ENCODE measurements at regions not wholly inside any gene's neighbourhood (a gene's known extent, or its start where the extent isn't known, plus 50 kb on each side); places are given as distances from the start of the nearest gene placed in this dataset.
"Not testable (repeated sequence)": the region's sequence is repeated elsewhere in the genome, so short reads cannot be mapped to it uniquely, and the experiment has no call there.

DNA sequence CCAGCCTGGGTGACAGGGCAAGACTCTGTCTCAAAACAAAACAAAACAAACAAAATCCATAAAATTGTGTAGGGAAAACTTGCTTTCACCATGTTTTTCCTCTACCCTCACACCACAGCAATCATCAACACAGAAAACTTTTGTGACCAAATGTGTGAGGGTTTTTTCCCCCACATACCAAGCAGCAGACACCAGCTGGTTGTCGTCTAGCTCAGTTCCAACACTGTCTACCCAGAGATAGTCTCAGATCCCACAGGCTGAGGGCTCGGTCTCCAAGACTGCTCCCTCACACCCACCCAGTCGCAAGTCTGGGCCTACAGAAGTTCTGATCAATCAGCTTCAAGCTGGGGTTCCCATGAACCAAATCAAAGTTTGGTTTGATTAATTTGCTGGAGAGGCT lies 322.4 kb upstream of the MAGI2 start:
- no peak for DNase-seq

DNA sequence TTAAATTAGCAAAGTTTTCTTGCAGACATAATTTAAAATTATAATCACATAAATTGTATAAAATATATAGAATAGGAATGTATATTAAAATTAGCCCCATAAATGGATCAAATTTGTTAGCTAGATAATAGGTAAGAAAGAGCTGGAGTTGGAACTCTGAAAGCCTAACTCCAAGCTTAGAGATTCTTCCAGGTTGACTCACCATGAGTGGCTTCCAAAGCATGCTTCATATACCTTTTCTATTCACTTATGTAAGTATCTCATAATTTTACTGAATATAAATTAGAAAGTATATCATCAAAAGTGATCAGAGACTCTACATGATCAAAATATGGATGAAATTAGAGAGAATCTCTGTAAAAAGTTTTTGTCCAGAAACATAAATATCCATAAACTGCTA lies 320.7 kb upstream of the MAGI2 start:
- no peak for DNase-seq

DNA sequence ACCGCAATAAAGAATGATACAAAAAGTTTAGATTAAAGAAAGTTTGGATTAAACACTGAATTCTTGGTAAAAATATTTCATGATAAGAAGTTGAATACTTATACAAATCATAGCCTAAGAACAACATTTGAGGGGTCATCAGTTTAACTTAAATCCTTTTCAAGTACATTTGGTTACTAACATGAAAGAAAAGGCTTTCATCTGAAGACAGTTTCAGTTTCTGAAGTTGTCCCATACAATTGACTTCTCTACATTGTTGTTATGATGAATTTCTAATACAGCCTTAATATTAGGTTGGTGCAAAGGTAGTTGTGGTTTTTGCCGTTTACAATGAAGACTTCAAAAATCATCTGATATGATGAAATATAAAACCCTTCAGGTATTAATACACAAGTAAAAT lies 317.5 kb upstream of the MAGI2 start:
- DNase-seq: no peak

DNA sequence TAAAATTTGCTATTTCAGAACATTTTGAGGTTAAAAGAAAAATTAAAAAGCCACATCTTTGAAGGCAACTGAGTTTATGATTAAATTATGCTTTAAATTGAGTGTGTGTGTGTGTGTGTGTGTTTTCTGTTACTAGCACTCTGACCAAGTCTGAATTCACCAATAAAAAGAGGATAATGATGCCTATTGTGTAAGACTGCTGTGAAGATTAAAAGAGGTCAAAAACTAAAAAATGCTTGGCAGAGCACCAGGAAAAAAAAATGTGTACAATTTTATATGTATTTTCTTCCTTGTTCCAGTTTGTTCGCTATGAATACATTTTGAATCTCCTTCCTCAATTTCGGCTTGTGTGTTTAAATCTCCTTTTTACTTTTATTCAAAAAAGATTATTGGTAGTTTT lies 316.6 kb upstream of the MAGI2 start:
- DNase-seq: no peak

DNA sequence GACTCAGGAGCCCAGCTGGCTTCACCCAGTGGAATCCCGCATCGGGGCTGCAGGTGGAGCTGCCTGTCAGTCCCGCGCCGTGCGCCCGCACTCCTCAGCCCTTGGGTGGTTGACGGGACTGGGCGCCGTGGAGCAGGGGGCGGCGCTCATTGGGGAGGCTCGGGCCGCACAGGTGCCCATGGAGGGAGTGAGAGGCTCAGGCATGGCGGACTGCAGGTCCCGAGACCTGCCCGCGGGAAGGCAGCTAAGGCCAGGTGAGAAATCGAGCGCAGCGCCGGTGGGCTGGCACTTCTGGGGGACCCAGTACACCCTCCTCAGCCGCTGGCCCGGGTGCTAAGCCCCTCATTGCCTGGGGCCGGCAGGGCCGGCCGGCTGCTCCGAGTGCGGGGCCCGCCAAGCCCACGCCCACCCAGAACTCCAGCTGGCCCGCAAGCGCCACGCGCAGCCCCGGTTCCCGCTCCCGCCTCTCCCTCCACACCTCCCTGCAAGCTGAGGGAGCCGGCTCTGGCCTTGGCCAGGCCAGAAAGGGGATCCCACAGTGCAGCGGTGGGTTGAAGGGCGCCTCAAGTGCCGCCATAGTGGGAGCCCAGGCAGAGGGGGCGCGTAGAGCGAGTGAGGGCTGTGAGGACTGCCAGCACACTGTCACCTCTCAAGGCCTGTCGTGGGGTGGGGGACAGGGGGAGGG lies 314.6 kb upstream of the MAGI2 start:
- not testable (repeated sequence) for DNase-seq

DNA sequence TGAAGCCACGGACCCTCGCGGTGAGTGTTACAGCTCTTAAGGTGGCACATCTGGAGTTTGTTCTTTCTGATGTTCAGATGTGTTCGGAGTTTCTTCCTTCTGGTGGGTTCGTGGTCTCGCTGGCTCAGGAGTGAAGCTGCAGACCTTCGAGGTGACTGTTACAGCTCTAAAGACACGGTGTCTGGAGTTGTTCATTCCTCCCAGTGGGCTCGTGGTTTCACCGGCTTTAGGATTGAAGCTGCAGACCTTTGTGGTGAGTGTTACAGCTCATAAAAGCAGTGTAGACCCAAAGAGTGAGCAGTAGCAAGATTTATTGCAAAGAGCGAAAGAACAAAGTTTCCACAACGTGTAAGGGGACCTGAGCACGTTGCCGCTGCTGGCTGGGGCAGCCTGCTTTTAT lies 313.7 kb upstream of the MAGI2 start:
- DNase-seq: not testable (repeated sequence)

GRCh38 chr7:79761876-79762429 lies 308.5 kb upstream of the MAGI2 start:
- DNase-seq: no peak

DNA sequence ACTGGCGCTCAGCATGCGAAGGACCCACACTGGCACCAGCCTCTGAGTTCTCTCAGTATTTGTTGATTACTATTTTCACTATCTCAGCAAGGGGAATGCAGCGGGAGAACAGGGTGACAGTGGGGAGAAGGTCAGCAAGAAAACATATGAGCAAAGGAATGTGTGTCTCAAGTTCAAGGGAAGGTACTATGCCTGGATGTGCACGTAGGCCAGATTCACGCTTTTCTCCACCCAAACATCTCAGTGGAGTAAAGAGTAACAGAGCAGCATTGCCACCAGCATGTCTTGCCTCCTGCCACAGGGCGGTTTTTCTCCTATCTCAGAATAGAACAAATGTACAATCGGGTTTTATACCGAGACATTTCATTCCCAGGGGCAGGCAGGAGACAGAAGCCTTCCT lies 297.5 kb upstream of the MAGI2 start:
- DNase-seq: not testable (repeated sequence)

- no peak for DNase-seq
These were observed 296.4 kb upstream of the MAGI2 start for GRCh38 chr7:79749856-79750255.

DNA sequence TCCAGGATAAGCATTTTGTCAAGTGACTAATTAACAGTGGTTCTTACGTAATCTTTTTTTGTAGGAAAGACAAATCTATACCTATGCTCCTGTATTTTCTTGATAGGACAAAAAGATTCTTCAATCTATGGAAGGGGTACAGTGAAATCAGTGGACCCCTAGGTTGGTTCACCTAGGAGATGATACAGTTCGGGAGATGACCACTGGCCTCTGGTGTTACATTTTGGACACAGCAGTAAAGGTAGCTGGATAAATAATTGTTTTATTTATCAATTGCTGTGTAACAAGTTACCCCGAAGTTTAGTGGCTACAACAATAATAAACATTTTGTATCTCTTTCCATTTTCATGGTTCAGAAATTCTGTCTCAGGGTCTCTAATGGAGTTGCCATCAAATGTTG lies 288.2 kb upstream of the MAGI2 start:
- no peak for DNase-seq

DNA sequence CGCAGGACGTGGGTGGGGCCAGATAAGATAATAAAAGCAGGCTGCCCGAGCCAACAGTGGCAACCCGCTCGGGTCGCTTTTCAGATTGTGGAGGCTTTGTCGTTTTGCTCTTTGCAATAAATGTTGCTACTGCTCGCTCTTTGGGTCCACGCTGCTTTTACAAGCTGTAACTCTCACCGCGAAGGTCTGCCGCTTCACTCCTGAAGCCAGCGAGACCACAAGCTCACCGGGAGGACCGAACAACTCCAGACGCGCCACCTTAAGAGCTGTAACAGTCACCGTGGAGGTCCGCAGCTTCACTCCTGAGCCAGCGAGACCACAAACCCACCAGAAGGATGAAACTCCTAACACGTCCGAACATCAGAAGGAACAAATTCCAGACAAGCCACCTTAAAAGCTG lies 286.6 kb upstream of the MAGI2 start:
- DNase-seq: no peak

DNA sequence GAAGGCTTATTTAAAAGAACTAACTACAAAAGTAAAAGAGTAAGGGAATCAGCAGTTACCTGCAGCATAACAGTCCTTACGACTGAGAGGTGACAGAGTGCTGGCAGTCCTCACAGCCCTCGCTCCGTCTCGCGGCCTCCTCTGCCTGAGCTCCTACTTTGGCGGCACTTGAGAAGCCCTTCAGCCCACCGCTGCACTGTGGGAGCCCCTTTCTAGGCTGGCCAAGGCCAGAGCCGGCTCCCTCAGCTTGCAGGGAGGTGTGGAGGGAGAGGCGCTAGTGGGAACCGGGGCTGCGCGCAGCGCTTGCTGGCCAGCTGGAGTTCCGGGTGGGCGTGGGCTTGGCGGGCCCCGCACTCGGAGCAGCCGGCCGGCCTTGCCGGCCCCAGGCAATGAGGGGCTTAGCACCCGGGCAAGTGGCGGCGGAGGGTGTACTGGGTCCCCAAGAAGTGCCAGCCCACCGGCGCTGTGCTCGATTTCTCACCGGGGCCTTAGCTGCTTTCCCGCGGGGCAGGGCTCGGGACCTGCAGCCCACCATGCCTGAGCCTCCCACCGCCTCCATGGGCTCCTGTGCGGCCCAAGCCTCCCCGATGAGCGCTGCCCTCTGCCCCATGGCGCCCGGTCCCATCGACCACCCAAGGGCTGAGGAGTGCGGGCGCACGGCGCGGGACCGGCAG lies 285.7 kb upstream of the MAGI2 start:
- DNase-seq: not testable (repeated sequence)

GRCh38 chr7:79736418-79736817 lies 283.0 kb upstream of the MAGI2 start:
- DNase-seq: no peak

DNA sequence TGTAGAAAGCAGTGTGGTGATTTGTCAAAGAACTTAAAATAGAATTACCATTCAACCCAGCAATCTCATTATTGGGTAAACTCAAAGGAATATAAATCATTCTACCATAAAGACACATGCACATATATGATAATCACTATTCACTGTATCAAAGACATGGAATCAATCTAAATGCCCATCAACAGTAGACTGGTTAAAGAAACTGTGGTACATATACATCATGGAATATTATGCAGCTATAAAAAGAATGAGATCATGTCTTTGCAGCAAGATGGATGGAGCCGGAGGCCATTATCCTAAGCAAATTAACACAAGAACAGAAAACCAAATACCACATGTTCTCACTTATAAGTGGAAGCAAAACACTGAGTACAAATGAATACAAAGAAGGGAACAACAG lies 281.5 kb upstream of the MAGI2 start:
- DNase-seq: no peak

GRCh38 chr7:79734181-79734580 lies 280.7 kb upstream of the MAGI2 start:
- DNase-seq: no peak

- DNase-seq: no peak
These were observed 279.1 kb upstream of the MAGI2 start for GRCh38 chr7:79732535-79732934.

- no peak for DNase-seq
These were observed 277.5 kb upstream of the MAGI2 start for GRCh38 chr7:79730971-79731370.

DNA sequence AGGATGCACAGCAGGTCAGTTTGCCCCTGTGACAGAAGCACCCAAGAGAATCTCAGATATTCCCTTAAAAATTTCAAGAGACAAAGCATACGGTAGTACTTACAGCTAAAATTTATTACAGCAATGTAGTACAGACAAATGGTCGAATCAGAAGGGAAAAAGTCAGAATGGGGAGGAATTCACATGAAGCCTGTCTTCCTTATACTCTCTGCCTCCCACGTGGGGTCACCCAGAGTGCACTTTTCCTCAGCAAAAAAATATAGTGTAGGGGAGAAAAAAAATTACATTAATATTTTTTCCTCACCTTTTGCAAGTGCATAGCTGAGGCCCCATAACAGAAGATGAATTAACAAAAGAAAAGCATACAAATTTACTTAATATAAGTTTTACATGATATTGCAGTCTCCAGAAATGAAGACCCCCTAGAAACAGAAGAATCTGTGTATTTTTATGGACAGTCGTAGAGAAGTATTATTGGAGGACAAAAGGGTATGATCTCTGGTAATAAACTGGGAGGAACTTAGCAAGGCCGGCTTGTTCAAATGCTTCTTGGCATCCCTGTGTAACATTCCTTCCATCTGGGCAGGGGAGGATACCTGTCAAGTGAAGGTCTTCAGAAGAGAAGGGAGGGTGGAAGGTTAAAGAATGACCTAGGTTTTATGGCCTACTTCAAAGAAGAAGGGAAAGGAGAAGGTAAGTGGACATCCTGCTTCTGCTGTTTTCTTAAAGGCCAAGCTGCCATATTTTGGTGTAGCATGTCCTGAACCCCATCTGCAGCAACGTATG lies 270.6 kb upstream of the MAGI2 start:
- DNase-seq: no peak

DNA sequence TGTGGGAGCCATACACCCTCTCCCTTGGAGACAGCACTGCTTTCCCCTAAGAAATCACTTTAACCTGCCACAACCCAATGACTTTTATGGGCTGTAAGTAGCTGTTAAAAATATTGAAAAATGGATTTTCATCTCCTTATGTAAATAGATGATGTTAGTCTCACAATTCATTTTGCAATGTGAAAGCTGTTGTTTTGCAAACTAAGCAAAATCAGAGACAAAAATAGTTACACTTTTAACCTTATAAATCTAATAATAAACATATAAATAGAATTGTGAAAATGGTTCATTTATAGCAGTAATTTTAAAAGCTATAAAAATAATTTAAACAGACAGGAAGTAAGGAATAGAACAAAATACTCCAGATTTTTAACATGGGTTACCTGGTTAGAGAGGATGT lies 268.8 kb upstream of the MAGI2 start:
- no peak for DNase-seq

DNA sequence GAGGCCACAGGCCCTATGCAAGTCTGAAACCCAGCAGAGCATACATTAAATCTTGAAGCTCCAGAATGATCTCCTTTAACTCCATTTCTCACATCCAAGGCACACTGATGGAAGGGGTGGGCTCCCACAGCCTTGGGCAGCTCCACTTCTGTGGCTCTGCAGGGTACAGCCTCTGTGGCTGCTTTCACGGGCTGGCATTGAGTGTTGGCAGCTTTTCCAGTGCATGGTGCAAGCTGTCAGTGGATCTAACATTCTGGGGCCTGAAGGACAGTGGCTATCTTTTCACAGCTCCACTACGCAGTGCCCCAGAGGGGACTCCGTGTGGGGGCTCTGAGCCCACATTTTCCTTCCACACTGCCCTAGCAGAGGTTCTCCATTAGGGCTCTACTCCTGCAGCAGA lies 265.7 kb upstream of the MAGI2 start:
- DNase-seq: no peak

DNA sequence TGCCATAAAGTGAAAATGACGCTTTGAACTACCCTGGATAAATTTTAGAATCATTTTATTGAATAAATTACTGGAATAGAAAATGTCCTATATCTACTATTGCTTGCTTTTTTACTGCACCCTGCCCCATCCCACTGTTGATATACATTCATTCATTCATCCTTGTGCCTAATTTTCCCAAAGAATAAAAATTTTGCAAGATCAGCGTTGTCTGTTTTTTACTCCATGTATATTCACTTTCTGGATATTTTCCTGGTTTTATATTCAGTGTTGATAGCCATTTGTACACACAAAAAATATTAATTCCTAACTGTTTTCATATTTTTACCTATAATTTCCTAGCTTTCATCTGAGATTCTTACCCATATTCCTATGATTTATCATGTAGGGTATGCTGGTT lies 262.9 kb upstream of the MAGI2 start:
- DNase-seq: no peak

GRCh38 chr7:79714081-79714480 lies 260.6 kb upstream of the MAGI2 start:
- DNase-seq: no peak

- DNase-seq: no peak
These were observed 259.8 kb upstream of the MAGI2 start for GRCh38 chr7:79713276-79713675.

DNA sequence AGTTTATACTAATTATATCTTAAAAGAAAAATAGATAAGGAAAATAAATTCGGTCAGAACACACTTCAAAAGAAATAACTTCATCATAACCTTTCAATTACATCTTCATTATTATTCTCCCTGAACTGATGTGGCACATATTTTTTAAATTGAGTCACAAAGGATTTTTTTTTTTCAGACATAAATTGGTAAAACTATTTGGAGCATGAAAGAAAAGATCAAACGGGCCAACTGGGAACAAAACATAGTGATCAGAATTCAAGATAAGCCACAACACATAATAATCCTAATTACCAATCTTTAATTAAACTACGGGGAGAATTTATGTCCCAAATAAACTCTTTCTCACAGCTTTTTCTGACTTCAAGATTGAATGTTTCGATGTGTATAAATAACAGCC lies 258.2 kb upstream of the MAGI2 start:
- DNase-seq: no peak

Data from SHP77 treated with DMSO at 0.1 percent for 48 hours (cell line).